ENCODE measurements at regions not wholly inside any gene's neighbourhood (a gene's known extent, or its start where the extent isn't known, plus 50 kb on each side); places are given as distances from the start of the nearest gene placed in this dataset.

- DNase-seq, result no peak
Measured at GRCh38 chr11:79570104-79570503, 129.3 kb upstream of the TENM4 start.

DNA sequence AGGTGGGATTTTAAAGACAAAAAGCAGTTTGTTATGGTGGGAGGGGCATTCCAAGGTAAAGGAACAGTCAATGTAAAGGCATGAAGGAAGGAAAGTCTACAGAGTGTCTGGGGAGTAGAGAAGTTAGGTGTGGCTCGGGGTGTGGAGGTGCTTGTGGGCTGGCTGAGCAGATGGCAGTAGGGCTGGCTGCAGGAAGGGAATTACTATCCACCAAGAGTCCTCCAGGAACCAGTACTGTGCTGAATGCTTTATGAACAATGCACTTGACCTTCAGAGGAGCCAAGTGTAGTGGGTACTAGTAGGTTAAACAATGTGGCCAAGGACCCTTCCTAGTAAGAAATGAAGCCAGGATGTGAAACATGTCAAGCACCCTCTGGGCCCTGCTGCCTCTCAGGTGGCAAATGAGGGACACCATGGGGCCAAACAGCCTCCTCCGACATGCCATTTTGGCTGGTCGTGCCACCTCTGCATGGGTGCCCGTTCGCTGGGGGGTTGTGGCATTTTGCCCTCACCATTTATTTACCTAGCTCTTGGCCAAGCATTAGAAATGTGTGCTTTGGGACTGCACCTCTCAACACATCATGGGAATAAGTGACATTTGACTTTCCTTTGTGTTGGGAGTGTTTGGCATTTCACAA, 123.6 kb upstream of the TENM4 start:
- DNase-seq, result no peak

DNA sequence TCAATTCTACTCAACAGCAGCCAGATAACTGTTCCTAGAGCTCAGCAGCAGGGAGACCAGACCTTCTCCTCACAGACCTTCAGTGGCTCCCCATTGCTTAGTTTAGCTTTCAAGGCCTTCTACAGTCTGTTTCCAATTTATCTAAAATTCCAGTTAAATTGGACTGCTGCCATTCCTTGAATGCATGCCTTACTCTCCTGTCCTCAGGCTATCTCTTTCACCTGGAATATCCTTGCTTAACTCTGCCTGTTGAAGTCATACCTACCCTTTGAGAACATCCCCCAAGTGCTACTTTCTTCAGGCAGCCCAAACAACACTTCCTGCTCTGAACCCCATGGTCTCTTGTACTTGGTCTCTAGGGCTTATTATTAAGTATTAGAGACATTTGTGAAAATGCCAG, 120.7 kb upstream of the TENM4 start:
- DNase-seq, result no peak

- DNase-seq, result no peak
Measured at GRCh38 chr11:79550809-79551208, 110.0 kb upstream of the TENM4 start.

DNA sequence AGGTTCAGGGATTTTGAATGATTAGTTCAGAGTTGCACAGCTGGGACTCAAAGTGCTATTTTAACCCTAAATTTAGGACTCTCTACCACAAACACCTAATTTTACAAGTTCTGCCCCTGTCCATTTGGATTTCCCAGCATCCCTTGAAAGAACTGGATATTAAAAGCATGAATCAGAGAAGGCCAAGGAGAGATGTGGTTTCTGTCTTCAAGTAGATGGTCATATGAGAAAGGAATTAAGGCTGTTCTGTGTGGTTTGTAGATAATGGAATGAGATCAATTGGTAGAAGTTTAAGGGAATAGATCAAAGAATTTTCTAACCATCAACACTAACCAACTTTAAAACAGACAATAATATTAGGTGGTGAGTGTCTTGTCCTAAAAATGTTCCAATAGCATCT, 106.4 kb upstream of the TENM4 start:
- no peak for DNase-seq

DNA sequence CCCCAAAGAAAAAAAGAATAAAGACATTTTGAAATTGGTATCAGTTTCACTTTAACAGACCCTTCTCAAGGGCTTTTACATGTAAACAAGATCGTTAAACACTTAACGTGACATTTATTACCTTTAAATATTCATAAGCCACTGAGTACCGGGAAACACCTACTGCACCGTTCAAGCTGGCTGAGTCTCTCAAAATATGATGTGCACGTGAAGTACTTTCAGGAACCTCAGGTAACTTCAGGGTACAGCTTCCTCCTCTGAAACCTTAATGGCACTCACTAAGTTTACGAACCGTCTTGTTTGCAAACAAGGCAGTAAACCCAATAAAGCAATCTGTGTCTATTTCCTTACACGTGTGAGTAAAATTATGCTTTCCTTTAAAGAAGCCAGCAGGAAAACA, 105.5 kb upstream of the TENM4 start:
- DNase-seq, result no peak

GRCh38 chr11:79544361-79544760, 103.5 kb upstream of the TENM4 start:
- DNase-seq, result no peak

DNA sequence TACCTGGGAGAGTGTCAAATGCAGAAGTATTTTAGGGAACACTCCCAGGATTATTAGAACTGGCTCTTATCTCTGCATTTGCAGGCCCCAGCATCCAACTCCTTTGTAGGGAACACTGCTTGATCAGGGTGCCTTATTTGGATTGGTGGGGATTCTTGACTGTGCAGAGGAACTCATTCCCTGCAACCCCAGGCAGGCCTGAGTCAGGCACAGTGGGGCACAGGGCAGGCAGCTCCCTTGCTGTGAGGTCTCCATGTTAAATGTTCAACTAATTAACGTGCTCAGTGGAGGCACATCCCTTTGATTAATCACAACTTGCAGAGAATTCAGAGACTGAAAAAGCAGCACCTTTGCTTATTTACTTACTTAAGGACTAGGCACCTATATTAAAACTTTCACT, 102.3 kb upstream of the TENM4 start:
- DNase-seq, result no peak

DNA sequence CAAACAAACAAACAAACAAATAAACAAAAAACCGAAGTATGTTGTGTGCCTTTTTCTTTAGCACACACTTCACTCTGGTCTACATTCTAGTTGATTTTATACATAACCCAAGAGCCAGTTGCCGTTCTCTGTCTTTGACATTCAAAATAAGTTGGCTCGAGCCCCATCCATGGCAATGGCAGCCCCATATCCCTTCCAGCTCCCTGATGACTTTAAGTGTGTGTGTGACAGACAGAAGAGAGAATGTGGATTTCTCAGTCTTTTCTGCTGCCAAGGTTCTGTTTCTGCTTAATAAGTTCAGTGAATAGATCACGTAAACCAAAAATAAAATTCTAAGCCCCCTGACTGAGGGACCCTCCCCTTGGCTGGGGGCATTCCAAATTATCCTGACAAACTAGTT, 100.6 kb upstream of the TENM4 start:
- DNase-seq, result no peak

DNA sequence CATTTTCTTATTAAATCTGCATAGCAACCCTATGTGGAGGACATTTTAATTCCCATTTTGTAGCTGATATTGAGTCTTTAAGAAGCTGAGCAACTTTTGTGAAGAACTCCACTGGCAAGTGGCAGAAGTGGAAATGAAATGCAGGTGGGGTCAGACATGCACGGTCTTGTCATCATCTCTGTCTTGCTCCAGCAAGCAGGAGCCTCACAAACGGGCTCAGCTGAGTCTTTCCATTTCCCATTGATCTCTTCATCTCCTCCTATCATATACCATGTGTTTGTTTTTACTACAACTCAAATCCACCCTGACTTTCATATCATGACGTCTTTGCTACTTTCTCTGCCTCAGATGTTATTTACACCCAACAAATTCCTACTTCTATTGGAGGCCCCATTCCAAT, 97.9 kb upstream of the TENM4 start:
- DNase-seq, result no peak

DNA sequence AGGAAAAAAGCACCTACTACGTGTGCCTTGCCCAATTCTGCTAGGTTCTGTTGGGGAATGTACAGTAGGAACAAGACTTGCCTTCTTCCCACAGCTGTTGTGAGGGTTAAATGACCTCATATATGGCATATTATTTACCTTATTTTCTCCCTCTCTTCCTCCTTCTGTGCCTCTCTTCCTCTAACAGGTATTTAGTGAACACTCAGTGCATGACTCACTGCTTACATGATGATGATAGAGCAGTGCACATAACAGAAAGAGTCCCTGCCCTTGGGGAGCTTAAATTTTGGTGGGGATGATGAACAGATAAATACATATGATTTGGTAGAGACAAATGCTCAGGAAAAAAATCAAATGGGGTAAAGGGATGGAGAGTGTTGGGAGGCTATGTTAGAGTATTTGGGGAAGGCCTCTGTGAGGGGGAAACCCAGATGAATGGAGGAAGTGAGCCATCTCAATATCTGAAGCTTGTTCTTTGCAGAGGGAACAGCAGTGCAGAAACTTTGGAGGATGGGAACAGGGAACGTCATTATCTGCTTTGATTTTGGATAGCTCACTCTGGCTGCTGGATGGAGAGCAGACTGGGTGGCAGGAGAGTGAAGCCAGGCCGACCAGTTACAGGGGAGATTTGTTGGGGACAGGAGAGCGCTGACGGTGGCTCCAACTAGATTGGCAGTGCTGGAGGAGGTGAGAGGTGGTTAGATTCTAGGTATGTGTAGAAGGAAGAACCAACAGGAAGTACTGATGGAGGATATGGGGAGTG, 95.5 kb upstream of the TENM4 start:
- no peak for DNase-seq

GRCh38 chr11:79535606-79536005, 94.8 kb upstream of the TENM4 start:
- no peak for DNase-seq

- no peak for DNase-seq
Measured at GRCh38 chr11:79525257-79525656, 84.4 kb upstream of the TENM4 start.

DNA sequence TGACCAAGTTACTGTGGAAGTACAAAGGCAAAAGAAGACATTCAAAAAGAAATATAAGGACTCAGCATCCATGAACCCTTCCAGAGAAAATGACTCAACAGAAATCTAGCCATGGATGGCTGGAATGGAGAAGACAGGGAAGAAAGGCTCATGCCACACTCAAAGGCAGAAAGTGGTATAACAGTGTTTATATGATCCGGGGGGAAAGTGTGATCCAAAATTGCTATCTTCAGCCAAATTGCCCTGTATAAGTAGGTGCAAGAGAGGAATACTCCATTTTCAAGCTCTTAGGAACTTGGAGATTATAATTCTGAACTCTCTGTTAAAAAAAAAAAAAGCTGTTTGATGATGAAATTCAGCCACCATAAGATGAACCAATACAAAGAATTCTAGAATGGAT, 81.8 kb upstream of the TENM4 start:
- no peak for DNase-seq

- DNase-seq, result no peak
Measured at GRCh38 chr11:79520086-79520485, 79.3 kb upstream of the TENM4 start.

GRCh38 chr11:79515781-79516180, 75.0 kb upstream of the TENM4 start:
- DNase-seq, result no peak

DNA sequence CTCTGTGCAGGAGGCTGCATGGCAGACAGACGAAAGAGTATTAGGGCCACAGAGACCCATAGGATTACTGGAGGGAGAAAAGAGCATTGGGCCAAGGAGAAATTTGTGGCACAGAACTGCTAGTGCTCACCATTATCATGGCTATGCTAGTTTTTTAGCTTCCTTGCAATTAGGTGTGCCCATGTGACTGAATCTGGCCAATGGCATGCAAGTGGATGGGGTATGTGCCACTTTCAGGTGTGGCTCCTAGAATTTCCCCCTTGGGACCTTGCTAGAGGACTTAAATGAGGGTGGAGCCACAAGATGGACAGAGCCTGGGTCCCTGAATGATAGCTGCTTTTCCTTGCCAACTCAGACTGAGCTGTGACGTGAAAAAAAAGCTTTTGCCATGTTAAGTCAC, 73.9 kb upstream of the TENM4 start:
- DNase-seq, result no peak

DNA sequence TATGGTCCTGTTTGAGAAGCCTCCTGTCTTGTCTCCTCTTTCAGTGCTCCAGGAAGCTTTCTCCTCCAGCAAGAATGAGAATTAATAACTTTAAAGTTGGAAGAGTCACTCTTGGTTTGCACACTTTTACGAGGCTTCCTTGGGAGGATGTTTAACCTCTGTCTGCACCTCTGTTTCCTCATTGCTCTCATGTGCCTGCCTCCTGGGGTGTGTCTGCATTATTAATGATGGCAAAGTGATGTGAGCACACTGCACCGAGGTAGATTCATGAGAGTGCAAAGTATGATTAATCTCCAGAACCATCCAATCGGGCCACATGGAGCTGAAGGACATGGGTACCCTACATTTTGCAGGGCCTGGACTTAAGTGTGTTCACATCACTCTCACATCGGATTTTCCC, 73.5 kb upstream of the TENM4 start:
- no peak for DNase-seq

- no peak for DNase-seq
Measured at GRCh38 chr11:79512706-79513469, 72.1 kb upstream of the TENM4 start.

DNA sequence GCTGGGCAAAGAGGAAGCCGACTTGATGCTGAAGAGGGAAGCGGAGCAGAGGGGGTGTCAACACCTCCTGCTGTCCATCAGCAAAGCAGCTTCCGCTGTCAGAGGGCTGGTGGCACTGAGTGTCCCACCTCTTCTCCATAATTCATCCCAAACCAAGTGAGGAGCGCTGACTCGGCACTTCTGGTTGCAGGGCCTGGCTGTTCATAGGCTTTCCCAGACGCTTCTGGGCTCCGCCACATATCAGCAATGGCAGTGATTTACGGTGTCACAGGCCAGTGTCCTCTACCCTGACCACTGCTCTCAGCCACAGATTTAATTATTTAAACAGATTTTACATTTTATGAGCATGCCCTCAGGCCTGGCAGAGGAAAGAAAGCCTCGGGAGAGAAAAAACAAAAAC, 70.1 kb upstream of the TENM4 start:
- DNase-seq, result no peak

DNA sequence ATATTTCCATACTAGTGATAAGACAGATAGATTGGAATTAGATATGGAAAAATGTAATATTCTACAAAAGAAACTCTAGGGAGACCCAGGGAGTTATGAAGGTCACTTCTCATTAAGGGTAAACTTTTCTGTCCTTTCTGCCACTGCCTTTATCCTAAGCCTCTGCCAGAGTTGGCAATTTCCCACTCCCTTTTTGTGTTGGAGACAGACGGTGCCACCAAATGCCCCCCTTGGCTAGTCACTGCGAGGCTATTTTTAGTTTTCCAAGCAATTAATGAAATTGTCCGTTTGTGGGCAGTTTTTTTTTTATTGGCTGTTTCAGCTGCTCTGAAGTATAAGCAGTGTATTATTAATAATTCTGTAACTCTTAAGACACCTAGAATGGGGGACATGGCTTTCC, 67.6 kb upstream of the TENM4 start:
- no peak for DNase-seq

DNA sequence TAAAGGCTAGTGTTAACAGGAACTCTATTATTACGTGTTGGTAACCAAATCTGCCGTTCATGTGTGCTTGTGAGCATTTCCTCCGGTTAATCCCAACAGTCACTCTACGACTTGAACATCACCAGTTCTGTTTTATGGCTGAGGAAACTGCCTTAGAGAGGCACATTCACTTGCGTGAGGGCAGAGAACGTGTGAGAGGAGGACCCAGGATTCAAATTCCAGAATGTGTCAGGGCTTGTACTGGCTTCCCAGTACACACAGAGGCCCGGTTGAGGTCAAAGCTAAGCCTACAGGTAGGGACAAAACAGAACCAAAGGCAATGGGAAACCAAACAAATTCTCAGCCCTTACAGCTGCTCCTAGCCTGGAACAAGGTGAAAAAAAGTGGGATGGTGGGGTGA, 66.9 kb upstream of the TENM4 start:
- DNase-seq, result no peak

DNA sequence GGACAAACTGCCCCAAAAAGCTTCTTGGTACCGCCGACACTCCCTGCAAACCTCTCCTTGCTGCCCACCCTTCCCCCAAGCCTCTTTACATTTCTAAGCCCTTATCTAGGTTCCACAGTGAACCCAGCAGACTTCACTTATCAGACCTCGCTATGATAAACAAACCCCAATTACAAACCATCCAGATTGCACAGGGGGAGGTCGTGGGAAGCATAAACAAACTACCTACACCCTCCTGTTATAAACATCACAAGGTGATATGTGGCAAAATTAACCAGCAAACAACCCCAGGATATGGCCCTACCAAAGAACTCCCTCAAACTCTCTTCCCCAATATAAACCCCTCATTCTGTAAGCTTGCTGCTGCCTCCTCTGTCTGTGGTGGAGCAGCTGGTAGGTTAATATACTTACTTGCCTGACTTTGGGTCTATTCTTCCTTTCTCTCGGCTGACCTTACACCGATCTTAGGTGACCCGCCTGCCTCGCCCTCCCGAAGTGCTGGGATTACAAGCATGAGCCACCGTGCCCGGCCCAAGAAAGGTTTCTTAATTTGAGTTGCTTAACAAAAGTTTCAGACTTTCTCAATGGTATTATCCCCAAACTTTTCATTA, 66.0 kb upstream of the TENM4 start:
- DNase-seq, result no peak

GRCh38 chr11:79506124-79506523, 65.3 kb upstream of the TENM4 start:
- DNase-seq, result no peak

All from activated CD4-positive, alpha-beta T cell treated with anti-CD3 and anti-CD28 coated beads for 4 hours (primary cell).